DND-41 (cell line): ENCODE measurements at regions not wholly inside any gene's neighbourhood (a gene's known extent, or its start where the extent isn't known, plus 50 kb on each side); places are given as distances from the start of the nearest gene placed in this dataset.

ENCODE experiments used
- CTCF ChIP-seq: IDR thresholded peaks from 2 replicates; pipeline ENCODE4 v1.5.1; 2012; ENCODE audit warnings: borderline replicate concordance, low read length, moderate library complexity, mild to moderate bottlenecking; ENCODE audit not compliant: poor library complexity, severe bottlenecking; ENCODE audit errors: extremely low read depth
- EZH2 ChIP-seq: IDR thresholded peaks from 3 replicates; pipeline ENCODE4 v1.6.1; 2012; ENCODE audit warnings: borderline replicate concordance, low read depth, mild to moderate bottlenecking, moderate library complexity, low read length, inconsistent platforms; ENCODE audit not compliant: severe bottlenecking

GRCh38 chr5:126220725-126221124 is 202.5 kb upstream of the GRAMD2B start:
- TF ChIP-seq CTCF (no peak), EZH2 (no peak)
